ENCODE measurements at regions not wholly inside any gene's neighbourhood (a gene's known extent, or its start where the extent isn't known, plus 50 kb on each side); places are given as distances from the start of the nearest gene placed in this dataset.
"Not testable (repeated sequence)": the region's sequence is repeated elsewhere in the genome, so short reads cannot be mapped to it uniquely, and the experiment has no call there.

GRCh38 chr6:27719039-27719438 is 193.2 kb downstream of the OR2B2 start:
- TF ChIP-seq CTCF (conservative IDR thresholded peaks at IDR 0.05 in 1 of 2, IDR thresholded peaks at IDR 0.05 in 1 of 2; ENCODE audit: extremely low read depth in 1 of 2, insufficient read depth in 1 of 2, low read depth in 1 of 2, low read length in 2 of 2); EZH2 (IDR thresholded peaks at IDR 0.05; ENCODE audit: borderline replicate concordance, low read length): not testable (repeated sequence)
